GM12878 (cell line): ENCODE measurements at regions not wholly inside any gene's neighbourhood (a gene's known extent, or its start where the extent isn't known, plus 50 kb on each side); places are given as distances from the start of the nearest gene placed in this dataset.

Source experiments
- ATAC-seq: fragments of 200-7000 bp; cut with Tn5 transposase; 3 replicates; pipeline ENCODE4 v1.9.1; 2020; ENCODE audit warnings: mild to moderate bottlenecking, moderate library complexity
- BruUV-seq: library from RNA; stranded (reverse); fragments of 400-500 nt; replicated peaks from 2 replicates; lab custom pipeline; 2021; lab: Mats Ljungman, UMichigan
- CTCF ChIA-PET: fragments of 300-600 bp; sonication (Branson Sonifier 250); formaldehyde crosslinking; extraction: SDS; loops from one replicate; lab custom pipeline; 2021; ENCODE audit warnings: inconsistent platforms; lab: Yijun Ruan, JAX
- POLR2A ChIA-PET: fragments of 350-600 bp; formaldehyde crosslinking; extraction: SDS; loops from one replicate; lab custom pipeline; 2021; ENCODE audit warnings: inconsistent platforms; lab: Charles Lee
- RAD21 ChIA-PET: fragments of 300-600 bp; sonication (Branson Sonifier 250); formaldehyde crosslinking; loops from one replicate; lab custom pipeline; 2023; ENCODE audit warnings: antibody characterized with exemption; ENCODE audit not compliant: unreplicated experiment; lab: Charles Lee
- SMC1A ChIA-PET: fragments of 300-600 bp; sonication (Branson Sonifier 250); formaldehyde crosslinking; loops from one replicate; lab custom pipeline; 2023; ENCODE audit not compliant: unreplicated experiment, uncharacterized antibody; lab: Charles Lee
- DNase-seq: peaks from one replicate; pipeline ENCODE4 v3.0.0-alpha.2; 2011; ENCODE audit warnings: low read depth, low spot score
- FAIRE-seq: peaks from 3 replicates; lab custom pipeline; 2011; peaks lifted over from hg19 to GRCh38; lab: Jason Lieb, UNC
- H2AFZ ChIP-seq: 2 replicates; pipeline ENCODE4 v1.6.0; 2011; ENCODE audit warnings: low read depth, low read length, control low read depth; ENCODE audit not compliant: control insufficient read depth
- H3K27ac ChIP-seq: 2 replicates; pipeline ENCODE4 v1.5.1; 2011; ENCODE audit warnings: control low read depth; ENCODE audit not compliant: control insufficient read depth, insufficient read depth
- H3K27me3 ChIP-seq, 2 experiments: replicated peaks in 1 of 2; 2 replicates each; pipeline versions ENCODE4 v1.6.0 to v1.6.1; 2011; ENCODE audit warnings: low read length in 1 of 2; ENCODE audit not compliant: control insufficient read depth in 2 of 2, insufficient read depth in 2 of 2
- H3K36me3 ChIP-seq, 2 experiments: 2 replicates each; pipeline ENCODE4 v1.5.1; 2011; ENCODE audit warnings: low read length in 1 of 2; ENCODE audit not compliant: control insufficient read depth in 2 of 2, insufficient read depth in 2 of 2
- H3K4me1 ChIP-seq: 2 replicates; pipeline ENCODE4 v1.6.1; 2011; ENCODE audit warnings: mild to moderate bottlenecking, low read length, moderate library complexity, mixed read lengths; ENCODE audit not compliant: control insufficient read depth, insufficient read depth
- H3K4me2 ChIP-seq: 2 replicates; pipeline ENCODE4 v1.6.0; 2011; ENCODE audit warnings: control low read depth; ENCODE audit not compliant: control insufficient read depth, insufficient read depth
- H3K4me3 ChIP-seq: fragments of 200-600 bp; sonication (generic); 2 replicates; pipeline ENCODE4 v1.5.1; 2016
- H3K79me2 ChIP-seq: 2 replicates; pipeline ENCODE4 v1.6.0; 2011; ENCODE audit warnings: low read length; ENCODE audit not compliant: control insufficient read depth, insufficient read depth
- H3K9ac ChIP-seq: 2 replicates; pipeline ENCODE4 v1.8.0; 2011; ENCODE audit warnings: low read length, control low read depth, mixed read lengths; ENCODE audit not compliant: control insufficient read depth, insufficient read depth
- H3K9me3 ChIP-seq: replicated peaks from 3 replicates; pipeline ENCODE4 v1.5.1; 2011; ENCODE audit warnings: mild to moderate bottlenecking, low read length; ENCODE audit not compliant: control insufficient read depth, insufficient read depth
- H4K20me1 ChIP-seq: 2 replicates; pipeline ENCODE4 v1.6.0; 2011; ENCODE audit not compliant: control insufficient read depth, insufficient read depth
- CHD2 ChIP-seq: IDR thresholded peaks from 2 replicates; pipeline ENCODE4 v1.6.1; 2011; ENCODE audit warnings: low read depth, low read length, improper control_type of control experiment, borderline replicate concordance
- GATAD2B ChIP-seq: fragments of 450-650 bp; conservative IDR thresholded peaks from 2 replicates; pipeline ENCODE4 v1.6.1; 2017; ENCODE audit warnings: low read depth, mild to moderate bottlenecking, moderate library complexity
- HDAC6 ChIP-seq: fragments of 200-600 bp; sonication (generic); IDR thresholded peaks from one replicate; pipeline ENCODE4 v1.8.0; 2017; ENCODE audit warnings: antibody characterized with exemption; ENCODE audit not compliant: unreplicated experiment
- JUND ChIP-seq: IDR thresholded peaks from 2 replicates; pipeline ENCODE4 v1.6.1; 2012; ENCODE audit warnings: low read depth, mild to moderate bottlenecking, low read length, improper control_type of control experiment, moderate library complexity
- MXI1 ChIP-seq: fragments of 150-350 bp; IDR thresholded peaks from 2 replicates; pipeline ENCODE4 v1.6.1; 2011; ENCODE audit warnings: low read depth, mild to moderate bottlenecking, inconsistent platforms, low read length, improper control_type of control experiment
- RELA ChIP-seq: fragments of 450-650 bp; IDR thresholded peaks from 2 replicates; pipeline ENCODE4 v1.8.0; 2014; ENCODE audit warnings: borderline replicate concordance; ENCODE audit not compliant: partially characterized antibody
- SREBF1 ChIP-seq: IDR thresholded peaks from 2 replicates; pipeline ENCODE4 v1.6.1; 2012; ENCODE audit warnings: mild to moderate bottlenecking, low read length
- ZNF217 ChIP-seq: fragments of 450-650 bp; IDR thresholded peaks from 2 replicates; pipeline ENCODE4 v1.6.1; 2017; ENCODE audit warnings: antibody characterized with exemption, mild to moderate bottlenecking
- WGBS: methylation state at CpG from one replicate; pipeline ENCODE4 v1.1.6; 2016; ENCODE audit warnings: low lambda C conversion rate; ENCODE audit not compliant: insufficient replicate concordance, insufficient coverage; ENCODE audit errors: missing lambda C conversion rate; 5-methylcytosine and 5-hydroxymethylcytosine counted together
- in situ Hi-C: fragments of 300-500 bp; cut with MboI; formaldehyde crosslinking; loops from 9 replicates; pipeline ENCODE4 v1.14.3; 2018; ENCODE audit warnings: mixed read lengths
- intact Hi-C: fragments of 100-400 bp; cut with micrococcal nuclease; formaldehyde crosslinking; loops from one replicate; pipeline ENCODE4 v1.14.2; 2022; ENCODE audit not compliant: unreplicated experiment
- TF ChIP-seq, protein P1 (sequence below): IDR thresholded peaks from 2 replicates; pipeline ENCODE4 v1.6.1; 2011; ENCODE audit warnings: mild to moderate bottlenecking, low read depth, low read length, moderate library complexity; ENCODE audit not compliant: insufficient replicate concordance
- TF ChIP-seq, protein P2 (sequence below): fragments of 450-650 bp; IDR thresholded peaks from 2 replicates; pipeline ENCODE4 v1.6.1; 2014; ENCODE audit warnings: mild to moderate bottlenecking
- TF ChIP-seq, protein P3 (sequence below): fragments of 450-650 bp; conservative IDR thresholded peaks from 2 replicates; pipeline ENCODE4 v1.6.1; 2017; ENCODE audit warnings: mild to moderate bottlenecking, moderate library complexity

DNA sequence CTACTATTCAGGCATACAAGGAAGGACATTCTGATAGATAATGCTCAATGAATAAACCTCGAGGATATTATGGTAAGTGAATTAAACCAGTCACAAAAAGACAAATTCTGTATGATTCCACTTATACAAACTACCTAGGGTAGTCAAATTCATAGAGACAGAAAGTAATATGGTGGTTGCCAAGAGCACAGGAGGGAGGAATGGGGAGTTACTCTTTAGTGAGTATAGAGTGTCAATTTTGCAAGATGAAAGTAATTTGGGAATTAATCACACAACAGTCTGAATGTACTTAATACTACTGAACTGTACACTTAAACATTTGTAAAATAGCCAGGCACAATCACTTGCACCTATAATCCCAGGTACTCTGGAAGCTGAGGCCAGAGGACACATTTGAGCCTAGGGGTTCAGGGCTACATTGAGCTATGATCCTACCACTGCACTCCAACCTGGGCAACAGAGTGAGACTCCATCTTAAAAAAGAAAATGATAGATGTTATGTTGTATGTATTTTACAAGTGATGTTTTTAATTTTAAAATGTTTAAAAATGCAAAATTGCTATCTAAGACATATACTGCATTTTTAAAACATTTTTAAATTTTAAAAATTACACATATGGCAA, 91.0 kb downstream of the NPAP1 start:
- TF ChIP-seq RELA (no peak), GATAD2B (no peak), HDAC6 (no peak), SREBF1 (no peak), JUND (no peak), ZNF217 (no peak), MXI1 (no peak), CHD2 (no peak)
- TF ChIP-seq, protein P1, sequence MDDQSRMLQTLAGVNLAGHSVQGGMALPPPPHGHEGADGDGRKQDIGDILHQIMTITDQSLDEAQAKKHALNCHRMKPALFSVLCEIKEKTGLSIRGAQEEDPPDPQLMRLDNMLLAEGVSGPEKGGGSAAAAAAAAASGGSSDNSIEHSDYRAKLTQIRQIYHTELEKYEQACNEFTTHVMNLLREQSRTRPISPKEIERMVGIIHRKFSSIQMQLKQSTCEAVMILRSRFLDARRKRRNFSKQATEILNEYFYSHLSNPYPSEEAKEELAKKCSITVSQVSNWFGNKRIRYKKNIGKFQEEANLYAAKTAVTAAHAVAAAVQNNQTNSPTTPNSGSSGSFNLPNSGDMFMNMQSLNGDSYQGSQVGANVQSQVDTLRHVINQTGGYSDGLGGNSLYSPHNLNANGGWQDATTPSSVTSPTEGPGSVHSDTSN, result no peak
- TF ChIP-seq, protein P2, sequence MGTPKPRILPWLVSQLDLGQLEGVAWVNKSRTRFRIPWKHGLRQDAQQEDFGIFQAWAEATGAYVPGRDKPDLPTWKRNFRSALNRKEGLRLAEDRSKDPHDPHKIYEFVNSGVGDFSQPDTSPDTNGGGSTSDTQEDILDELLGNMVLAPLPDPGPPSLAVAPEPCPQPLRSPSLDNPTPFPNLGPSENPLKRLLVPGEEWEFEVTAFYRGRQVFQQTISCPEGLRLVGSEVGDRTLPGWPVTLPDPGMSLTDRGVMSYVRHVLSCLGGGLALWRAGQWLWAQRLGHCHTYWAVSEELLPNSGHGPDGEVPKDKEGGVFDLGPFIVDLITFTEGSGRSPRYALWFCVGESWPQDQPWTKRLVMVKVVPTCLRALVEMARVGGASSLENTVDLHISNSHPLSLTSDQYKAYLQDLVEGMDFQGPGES, result no peak
- TF ChIP-seq, protein P3, sequence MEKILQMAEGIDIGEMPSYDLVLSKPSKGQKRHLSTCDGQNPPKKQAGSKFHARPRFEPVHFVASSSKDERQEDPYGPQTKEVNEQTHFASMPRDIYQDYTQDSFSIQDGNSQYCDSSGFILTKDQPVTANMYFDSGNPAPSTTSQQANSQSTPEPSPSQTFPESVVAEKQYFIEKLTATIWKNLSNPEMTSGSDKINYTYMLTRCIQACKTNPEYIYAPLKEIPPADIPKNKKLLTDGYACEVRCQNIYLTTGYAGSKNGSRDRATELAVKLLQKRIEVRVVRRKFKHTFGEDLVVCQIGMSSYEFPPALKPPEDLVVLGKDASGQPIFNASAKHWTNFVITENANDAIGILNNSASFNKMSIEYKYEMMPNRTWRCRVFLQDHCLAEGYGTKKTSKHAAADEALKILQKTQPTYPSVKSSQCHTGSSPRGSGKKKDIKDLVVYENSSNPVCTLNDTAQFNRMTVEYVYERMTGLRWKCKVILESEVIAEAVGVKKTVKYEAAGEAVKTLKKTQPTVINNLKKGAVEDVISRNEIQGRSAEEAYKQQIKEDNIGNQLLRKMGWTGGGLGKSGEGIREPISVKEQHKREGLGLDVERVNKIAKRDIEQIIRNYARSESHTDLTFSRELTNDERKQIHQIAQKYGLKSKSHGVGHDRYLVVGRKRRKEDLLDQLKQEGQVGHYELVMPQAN, result no peak
- DNase-seq, result no peak
- no peak for FAIRE-seq
- no peaks in the 10 kb centered on the region for H3K36me3 ChIP-seq
- H3K9ac ChIP-seq, result no peak overlapping the region
- RAD21 ChIA-PET, result no interaction called here
- no peak overlapping the region for H3K27ac ChIP-seq
- in situ Hi-C loops (no loop called here), intact Hi-C loops (no loop called here)
- no peaks in the 10 kb centered on the region for H3K27me3 ChIP-seq
- CTCF ChIA-PET, result no interaction called here
- H3K4me2 ChIP-seq, result no peak overlapping the region
- no peaks in the 10 kb centered on the region for H4K20me1 ChIP-seq
- no peaks in the 10 kb centered on the region for H3K79me2 ChIP-seq
- ATAC-seq, result no peak
- H2AFZ ChIP-seq, result no peak overlapping the region
- 0% methylated on average over 1 of the region's 1 CpG for WGBS
- no peaks in the 10 kb centered on the region; the same call in 2 of the 3 replicates for H3K9me3 ChIP-seq
- no peak overlapping the region for H3K4me3 ChIP-seq
- POLR2A ChIA-PET, result no interaction called here
- SMC1A ChIA-PET, result no interaction called here
- BruUV-seq, result no TSS peak
- H3K4me1 ChIP-seq, result no peaks in the 10 kb centered on the region
